HL-60 (cell line): ENCODE measurements at regions not wholly inside any gene's neighbourhood (a gene's known extent, or its start where the extent isn't known, plus 50 kb on each side); places are given as distances from the start of the nearest gene placed in this dataset.

Experiments
- DNase-seq, 2 experiments: peaks; one replicate each; pipeline ENCODE4 v3.0.0-alpha.2; 2010 to 2020; ENCODE audit warnings: low read depth in 1 of 2, low spot score in 1 of 2
- H3K27ac ChIP-seq: fragments of 250-450 bp; sonication (Bioruptor Pico); replicated peaks from 2 replicates; pipeline ENCODE4 v1.5.1; 2020; ENCODE audit warnings: mild to moderate bottlenecking, moderate library complexity
- H3K27me3 ChIP-seq: fragments of 250-450 bp; sonication (Bioruptor Pico); 2 replicates; pipeline ENCODE4 v1.5.1; 2021; ENCODE audit warnings: mild to moderate bottlenecking, moderate library complexity; ENCODE audit not compliant: insufficient read depth, poor library complexity, severe bottlenecking
- H3K4me3 ChIP-seq: replicated peaks from 2 replicates; pipeline ENCODE4 v1.5.1; 2011; ENCODE audit warnings: mild to moderate bottlenecking, control low read depth, low read length; ENCODE audit not compliant: insufficient read depth
- CTCF ChIP-seq: IDR thresholded peaks from one replicate; pipeline ENCODE4 v1.5.1; 2011; ENCODE audit warnings: low read length, control low read depth, inconsistent platforms; ENCODE audit not compliant: insufficient read depth
- GABPA ChIP-seq: IDR thresholded peaks from 2 replicates; pipeline ENCODE4 v1.6.1; 2012; ENCODE audit warnings: low read depth
- POLR2AphosphoS5 ChIP-seq: IDR thresholded peaks from 2 replicates; pipeline ENCODE4 v1.6.1; 2012; ENCODE audit warnings: low read depth
- REST ChIP-seq: IDR thresholded peaks from 2 replicates; pipeline ENCODE4 v1.6.1; 2012; ENCODE audit warnings: low read depth; ENCODE audit not compliant: insufficient replicate concordance
- SPI1 ChIP-seq: IDR thresholded peaks from 2 replicates; pipeline ENCODE4 v1.6.1; 2012; ENCODE audit warnings: low read depth, mild to moderate bottlenecking, borderline replicate concordance

- no peak overlapping the region for H3K27ac ChIP-seq
- H3K27me3 ChIP-seq = no peaks in the 10 kb centered on the region
- no peak overlapping the region for H3K4me3 ChIP-seq
- TF ChIP-seq CTCF = no peak
- no peak for DNase-seq
Observed at GRCh38 chr22:27197618-27198017, 540.2 kb downstream of the MIAT start.

- DNase-seq = no peak
- Histone ChIP-seq H3K27ac (no peak overlapping the region), H3K4me3 (no peak overlapping the region), H3K27me3 (no peaks in the 10 kb centered on the region)
- TF ChIP-seq CTCF = no peak
- no peak for TF ChIP-seq REST
- no peak for TF ChIP-seq GABPA
- no peak for TF ChIP-seq SPI1
- TF ChIP-seq POLR2AphosphoS5 = no peak
Observed at GRCh38 chr22:27198518-27199035, 541.2 kb downstream of the MIAT start.

GRCh38 chr22:27199354-27199753 lies 542.0 kb downstream of the MIAT start:
- Histone ChIP-seq H3K4me3 (no peak overlapping the region), H3K27me3 (no peaks in the 10 kb centered on the region), H3K27ac (no peak overlapping the region)
- TF ChIP-seq SPI1 = no peak
- no peak for TF ChIP-seq REST
- TF ChIP-seq GABPA = no peak
- TF ChIP-seq CTCF = no peak
- no peak for TF ChIP-seq POLR2AphosphoS5
- no peak for DNase-seq

GRCh38 chr22:27201276-27201675 lies 543.9 kb downstream of the MIAT start:
- no peak for DNase-seq
- H3K27me3 ChIP-seq = no peaks in the 10 kb centered on the region
- H3K27ac ChIP-seq = no peak overlapping the region
- TF ChIP-seq SPI1 (no peak), CTCF (no peak), POLR2AphosphoS5 (no peak), REST (no peak), GABPA (no peak)
- no peak overlapping the region for H3K4me3 ChIP-seq
